ENCODE measurements at regions not wholly inside any gene's neighbourhood (a gene's known extent, or its start where the extent isn't known, plus 50 kb on each side); places are given as distances from the start of the nearest gene placed in this dataset.

- TF ChIP-seq CTCF (conservative IDR thresholded peaks at IDR 0.05; ENCODE audit: low read depth, low read length), result no peak
- TF ChIP-seq EZH2 (IDR thresholded peaks at IDR 0.05; ENCODE audit: low read length, unreplicated experiment), result no peak
- no peak for TF ChIP-seq EZH2phosphoT487 (IDR thresholded peaks at IDR 0.05; ENCODE audit: borderline replicate concordance, low read length)
These were observed 167.2 kb downstream of the EVX1 start for GRCh38 chr7:27409776-27410175.
